NCI-H1105 treated with DMSO at 0.1 percent for 48 hours (cell line): ENCODE measurements at regions not wholly inside any gene's neighbourhood (a gene's known extent, or its start where the extent isn't known, plus 50 kb on each side); places are given as distances from the start of the nearest gene placed in this dataset.
A peak's percentile ranks its signal among the peaks of the same experiment; 100 is the strongest.

Source experiments
- DNase-seq: peaks from one replicate; lab custom pipeline; 2025; lab: John Stamatoyannopoulos, UW

- no peak for DNase-seq
These were observed 452.1 kb downstream of the HDGFL1 start for GRCh38 chr6:23021487-23021886.

- DNase-seq = peak; percentile 99
These were observed 457.9 kb downstream of the HDGFL1 start for GRCh38 chr6:23027281-23027680.

- DNase-seq = no peak
These were observed 462.6 kb downstream of the HDGFL1 start for GRCh38 chr6:23031986-23032385.

- DNase-seq = no peak
These were observed 465.6 kb downstream of the HDGFL1 start for GRCh38 chr6:23034926-23035325.

GRCh38 chr6:23036406-23036983 is 467.1 kb downstream of the HDGFL1 start:
- DNase-seq = no peak

GRCh38 chr6:23040899-23041298 is 471.5 kb downstream of the HDGFL1 start:
- no peak for DNase-seq

GRCh38 chr6:23045280-23045679 is 475.9 kb downstream of the HDGFL1 start:
- no peak for DNase-seq

- no peak for DNase-seq
These were observed 486.2 kb downstream of the HDGFL1 start for GRCh38 chr6:23055523-23055922.

GRCh38 chr6:23073821-23074220 is 504.5 kb downstream of the HDGFL1 start:
- DNase-seq = no peak

- DNase-seq = no peak
These were observed 508.4 kb downstream of the HDGFL1 start for GRCh38 chr6:23077772-23078171.

- DNase-seq = no peak
These were observed 512.3 kb downstream of the HDGFL1 start for GRCh38 chr6:23081701-23082100.

- DNase-seq = no peak
These were observed 516.7 kb downstream of the HDGFL1 start for GRCh38 chr6:23086100-23086499.

GRCh38 chr6:23087471-23087870 is 518.1 kb downstream of the HDGFL1 start:
- DNase-seq = no peak

GRCh38 chr6:23088761-23089160 is 519.4 kb downstream of the HDGFL1 start:
- no peak for DNase-seq

- no peak for DNase-seq
These were observed 520.6 kb downstream of the HDGFL1 start for GRCh38 chr6:23089981-23090380.

- no peak for DNase-seq
These were observed 522.4 kb downstream of the HDGFL1 start for GRCh38 chr6:23091795-23092194.

GRCh38 chr6:23096876-23097275 is 527.5 kb downstream of the HDGFL1 start:
- no peak for DNase-seq

- DNase-seq = no peak
These were observed 528.2 kb downstream of the HDGFL1 start for GRCh38 chr6:23097566-23097965.

- no peak for DNase-seq
These were observed 537.6 kb downstream of the HDGFL1 start for GRCh38 chr6:23106951-23107350.

GRCh38 chr6:23111984-23112383 is 542.6 kb downstream of the HDGFL1 start:
- no peak for DNase-seq

- no peak for DNase-seq
These were observed 545.6 kb downstream of the HDGFL1 start for GRCh38 chr6:23114812-23115504.

- DNase-seq = no peak
These were observed 568.2 kb downstream of the HDGFL1 start for GRCh38 chr6:23137611-23138010.

GRCh38 chr6:23140871-23141270 is 571.5 kb downstream of the HDGFL1 start:
- DNase-seq = no peak

- DNase-seq = no peak
These were observed 576.4 kb downstream of the HDGFL1 start for GRCh38 chr6:23145781-23146180.
